DOHH2 (cell line): ENCODE measurements at regions not wholly inside any gene's neighbourhood (a gene's known extent, or its start where the extent isn't known, plus 50 kb on each side); places are given as distances from the start of the nearest gene placed in this dataset.

Experiments used
- H3F3A ChIP-seq: fragments of 200-600 bp; sonication (generic), shearing (Covaris generic); 2 replicates; pipeline ENCODE4 v1.6.0; 2016; ENCODE audit warnings: antibody characterized with exemption, mild to moderate bottlenecking; ENCODE audit not compliant: control insufficient read depth, insufficient read depth
- H3K27ac ChIP-seq: fragments of 200-600 bp; sonication (generic); 2 replicates; pipeline ENCODE4 v1.5.1; 2014; ENCODE audit warnings: low read depth, mild to moderate bottlenecking, low read length, moderate library complexity
- H3K27me3 ChIP-seq: fragments of 200-600 bp; sonication (generic); 2 replicates; pipeline ENCODE4 v1.6.1; 2014; ENCODE audit warnings: mild to moderate bottlenecking, low read length, mixed read lengths; ENCODE audit not compliant: control insufficient read depth
- H3K36me3 ChIP-seq: fragments of 200-600 bp; sonication (generic); 2 replicates; pipeline ENCODE4 v1.6.1; 2014; ENCODE audit warnings: mild to moderate bottlenecking, low read length, moderate library complexity, mixed read lengths; ENCODE audit not compliant: control insufficient read depth
- H3K4me1 ChIP-seq: fragments of 200-600 bp; sonication (generic); 2 replicates; pipeline ENCODE4 v1.6.1; 2014; ENCODE audit warnings: mild to moderate bottlenecking, low read length, mixed read lengths; ENCODE audit not compliant: control insufficient read depth
- H3K4me2 ChIP-seq: fragments of 200-600 bp; sonication (generic); 2 replicates; pipeline ENCODE4 v1.6.0; 2014; ENCODE audit warnings: mild to moderate bottlenecking, low read length, moderate library complexity
- H3K4me3 ChIP-seq: fragments of 200-600 bp; sonication (generic); 2 replicates; pipeline ENCODE4 v1.5.1; 2014; ENCODE audit warnings: mild to moderate bottlenecking, low read length, mixed read lengths
- H3K79me2 ChIP-seq: fragments of 200-600 bp; sonication (generic); 2 replicates; pipeline ENCODE4 v1.6.1; 2014; ENCODE audit warnings: mild to moderate bottlenecking, low read length, mixed read lengths; ENCODE audit not compliant: control insufficient read depth
- H3K9me2 ChIP-seq: fragments of 200-600 bp; sonication (generic); replicated peaks from 2 replicates; pipeline ENCODE4 v1.6.1; 2014; ENCODE audit warnings: mild to moderate bottlenecking, low read length, mixed read lengths; ENCODE audit not compliant: control insufficient read depth
- H3K9me3 ChIP-seq: fragments of 200-600 bp; sonication (generic); 2 replicates; pipeline ENCODE4 v1.6.1; 2014; ENCODE audit warnings: antibody characterized with exemption, low read length, mixed read lengths; ENCODE audit not compliant: control insufficient read depth, insufficient read depth
- H4K20me1 ChIP-seq: fragments of 200-600 bp; sonication (generic); 2 replicates; pipeline ENCODE4 v1.6.0; 2014; ENCODE audit warnings: low read depth, mild to moderate bottlenecking, antibody characterized with exemption, low read length, moderate library complexity; ENCODE audit not compliant: control insufficient read depth, insufficient read depth
- CTCF ChIP-seq: fragments of 200-600 bp; sonication (generic); IDR thresholded peaks from one replicate; pipeline ENCODE4 v1.5.1; 2014; ENCODE audit warnings: antibody characterized with exemption, mild to moderate bottlenecking, low read depth, low read length; ENCODE audit not compliant: poor library complexity, severe bottlenecking
- EZH2phosphoT487 ChIP-seq: fragments of 200-600 bp; sonication (generic); IDR thresholded peaks from 2 replicates; pipeline ENCODE4 v1.6.1; 2017; ENCODE audit warnings: borderline replicate concordance, mild to moderate bottlenecking, antibody characterized with exemption, low read length, moderate library complexity, mixed read lengths

DNA sequence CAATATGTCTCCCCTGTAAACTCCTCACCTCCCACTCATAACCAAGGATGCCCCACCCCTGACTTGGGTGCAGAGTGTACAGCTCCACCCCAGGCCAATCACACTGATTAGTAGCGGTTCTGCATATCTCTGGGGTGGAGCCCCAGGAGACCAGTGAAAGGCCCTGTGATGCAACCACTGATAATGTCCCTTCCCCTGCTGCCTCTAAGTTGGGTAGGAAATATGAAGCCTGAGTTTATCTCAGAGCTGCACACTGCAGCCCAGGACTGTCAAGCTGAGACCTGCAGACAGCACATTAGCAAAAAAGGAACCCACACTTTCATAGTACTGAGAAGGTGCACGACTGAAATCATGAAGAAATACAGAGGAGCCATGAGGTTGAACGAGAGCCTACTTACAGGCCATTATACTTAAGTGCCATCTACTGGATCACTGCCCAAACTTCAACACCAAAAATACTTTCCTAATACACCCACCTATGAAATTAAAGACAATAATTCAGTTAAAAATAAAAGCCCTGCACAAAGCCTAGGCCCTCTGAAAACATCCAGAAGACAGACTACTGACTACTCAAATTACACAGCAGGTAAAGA is 455.4 kb upstream of the LRRTM4 start:
- no peaks in the 10 kb centered on the region for H3K36me3 ChIP-seq
- H3K9me3 ChIP-seq = no peaks in the 10 kb centered on the region; the same call in 1 of the 2 replicates
- no peak overlapping the region for H3K4me3 ChIP-seq
- no peaks in the 10 kb centered on the region for H3K9me2 ChIP-seq
- H3K79me2 ChIP-seq = no peaks in the 10 kb centered on the region
- H3K27ac ChIP-seq = no peak overlapping the region
- no peaks in the 10 kb centered on the region for H3K27me3 ChIP-seq
- H3F3A ChIP-seq = no peaks in the 10 kb centered on the region
- no peaks in the 10 kb centered on the region for H3K4me1 ChIP-seq
- H3K4me2 ChIP-seq = no peak overlapping the region
- TF ChIP-seq EZH2phosphoT487 (no peak), CTCF (no peak)
- H4K20me1 ChIP-seq = no peaks in the 10 kb centered on the region

DNA sequence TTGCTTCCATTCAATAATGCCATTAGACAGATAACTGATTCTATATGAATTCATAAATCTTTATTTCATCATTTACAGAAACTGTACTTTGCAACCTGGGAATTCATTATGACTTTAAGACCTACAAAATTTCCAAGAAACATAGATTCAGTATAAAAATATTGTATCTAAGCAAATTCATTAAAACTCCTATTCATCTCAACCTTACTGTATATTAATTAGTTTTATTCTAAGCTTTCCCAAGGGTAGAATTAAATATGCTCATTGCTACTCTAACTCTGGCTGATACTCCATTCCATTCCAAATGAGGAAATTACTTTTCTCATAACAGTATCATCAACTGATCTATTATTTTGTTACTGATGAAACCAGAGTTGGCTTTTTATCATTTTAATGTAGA is 473.0 kb upstream of the LRRTM4 start:
- no peak overlapping the region for H3K4me2 ChIP-seq
- H3F3A ChIP-seq = no peaks in the 10 kb centered on the region
- H3K36me3 ChIP-seq = no peaks in the 10 kb centered on the region
- H3K4me3 ChIP-seq = no peak overlapping the region
- no peak overlapping the region for H3K27ac ChIP-seq
- no peaks in the 10 kb centered on the region for H4K20me1 ChIP-seq
- no peaks in the 10 kb centered on the region for H3K9me3 ChIP-seq
- no peaks in the 10 kb centered on the region for H3K4me1 ChIP-seq
- no peaks in the 10 kb centered on the region for H3K79me2 ChIP-seq
- H3K9me2 ChIP-seq = no peaks in the 10 kb centered on the region
- TF ChIP-seq EZH2phosphoT487 (no peak), CTCF (no peak)
- no peaks in the 10 kb centered on the region for H3K27me3 ChIP-seq

- Histone ChIP-seq H3F3A (no peaks in the 10 kb centered on the region), H3K79me2 (no peaks in the 10 kb centered on the region), H3K27me3 (no peaks in the 10 kb centered on the region), H3K4me2 (no peak overlapping the region), H3K4me1 (no peaks in the 10 kb centered on the region), H3K4me3 (no peak overlapping the region), H3K9me3 (no peaks in the 10 kb centered on the region), H3K27ac (no peak overlapping the region), H3K9me2 (no peaks in the 10 kb centered on the region), H4K20me1 (no peaks in the 10 kb centered on the region), H3K36me3 (no peaks in the 10 kb centered on the region)
- TF ChIP-seq CTCF (no peak), EZH2phosphoT487 (no peak)
Observed at GRCh38 chr2:77999376-77999775, 477.2 kb upstream of the LRRTM4 start.
